NB4 (cell line): ENCODE measurements at regions not wholly inside any gene's neighbourhood (a gene's known extent, or its start where the extent isn't known, plus 50 kb on each side); places are given as distances from the start of the nearest gene placed in this dataset.

Experiments
- MYC ChIP-seq: IDR thresholded peaks from 2 replicates; pipeline ENCODE4 v1.6.1; 2011; ENCODE audit warnings: low read depth, low read length
- POLR2A ChIP-seq: IDR thresholded peaks from 2 replicates; pipeline ENCODE4 v1.6.1; 2011; ENCODE audit warnings: mild to moderate bottlenecking; ENCODE audit not compliant: insufficient read length; ENCODE audit errors: extremely low read depth
- TF ChIP-seq, protein P1 (sequence below): IDR thresholded peaks from one replicate; pipeline ENCODE4 v1.5.1; 2012; ENCODE audit warnings: low read depth, low read length

GRCh38 chr12:90299121-90299520 is 590.5 kb upstream of the ATP2B1 start:
- TF ChIP-seq POLR2A (no peak), MYC (0 out of 2 replicates have a peak, but pooled peaks have one; percentile 15)
- TF ChIP-seq, protein P1, sequence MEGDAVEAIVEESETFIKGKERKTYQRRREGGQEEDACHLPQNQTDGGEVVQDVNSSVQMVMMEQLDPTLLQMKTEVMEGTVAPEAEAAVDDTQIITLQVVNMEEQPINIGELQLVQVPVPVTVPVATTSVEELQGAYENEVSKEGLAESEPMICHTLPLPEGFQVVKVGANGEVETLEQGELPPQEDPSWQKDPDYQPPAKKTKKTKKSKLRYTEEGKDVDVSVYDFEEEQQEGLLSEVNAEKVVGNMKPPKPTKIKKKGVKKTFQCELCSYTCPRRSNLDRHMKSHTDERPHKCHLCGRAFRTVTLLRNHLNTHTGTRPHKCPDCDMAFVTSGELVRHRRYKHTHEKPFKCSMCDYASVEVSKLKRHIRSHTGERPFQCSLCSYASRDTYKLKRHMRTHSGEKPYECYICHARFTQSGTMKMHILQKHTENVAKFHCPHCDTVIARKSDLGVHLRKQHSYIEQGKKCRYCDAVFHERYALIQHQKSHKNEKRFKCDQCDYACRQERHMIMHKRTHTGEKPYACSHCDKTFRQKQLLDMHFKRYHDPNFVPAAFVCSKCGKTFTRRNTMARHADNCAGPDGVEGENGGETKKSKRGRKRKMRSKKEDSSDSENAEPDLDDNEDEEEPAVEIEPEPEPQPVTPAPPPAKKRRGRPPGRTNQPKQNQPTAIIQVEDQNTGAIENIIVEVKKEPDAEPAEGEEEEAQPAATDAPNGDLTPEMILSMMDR: no peak
